Thymus (tissue), 11 donors: ENCODE measurements at regions not wholly inside any gene's neighbourhood (a gene's known extent, or its start where the extent isn't known, plus 50 kb on each side); places are given as distances from the start of the nearest gene placed in this dataset.
A peak's percentile ranks its signal among the peaks of the same experiment; 100 is the strongest.
"Not testable (repeated sequence)": the region's sequence is repeated elsewhere in the genome, so short reads cannot be mapped to it uniquely, and the experiment has no call there.

ENCODE experiments used
- DNase-seq, 9 donors: peaks; one replicate each; pipeline ENCODE4 v3.0.0-alpha.2; 2013; ENCODE audit warnings: low spot score in 9 of 9, low read depth in 6 of 9, missing footprints in 1 of 9
- H3K27ac ChIP-seq, 2 donors: one replicate each; pipeline ENCODE4 v1.5.1; 2013; ENCODE audit warnings: control low read depth in 1 of 2, low read depth in 1 of 2, low read length in 1 of 2, mild to moderate bottlenecking in 1 of 2, moderate library complexity in 1 of 2
- H3K27me3 ChIP-seq, 2 donors: one replicate each; pipeline ENCODE4 v1.5.1; 2013; ENCODE audit warnings: low read length in 1 of 2; ENCODE audit not compliant: control insufficient read depth in 2 of 2, insufficient read depth in 1 of 2
- H3K36me3 ChIP-seq, 2 donors: one replicate each; pipeline ENCODE4 v1.5.1; 2013; ENCODE audit warnings: low read length in 1 of 2, mild to moderate bottlenecking in 1 of 2, moderate library complexity in 1 of 2; ENCODE audit not compliant: control insufficient read depth in 2 of 2, insufficient read depth in 2 of 2
- H3K4me1 ChIP-seq, 2 donors: one replicate each; pipeline ENCODE4 v1.5.1; 2013; ENCODE audit warnings: low read length in 2 of 2; ENCODE audit not compliant: control insufficient read depth in 2 of 2, insufficient read depth in 2 of 2
- H3K4me3 ChIP-seq, 2 donors: one replicate each; pipeline ENCODE4 v1.5.1; 2013; ENCODE audit warnings: low read length in 2 of 2, control low read depth in 1 of 2, mild to moderate bottlenecking in 1 of 2
- H3K9me3 ChIP-seq, 2 donors: one replicate each; pipeline ENCODE4 v1.5.1; 2013; ENCODE audit warnings: low read length in 1 of 2, mild to moderate bottlenecking in 1 of 2; ENCODE audit not compliant: control insufficient read depth in 2 of 2, insufficient read depth in 1 of 2
- WGBS: extraction: QIAGEN DNeasy Blood & Tissue Kit; methylation state at CpG from one replicate; pipeline ENCODE4 v1.1.7; 2013; 5-methylcytosine and 5-hydroxymethylcytosine counted together
- donor health status: healthy.

GRCh38 chr14:57068511-57068910, 200.2 kb downstream of the EXOC5 start:
- Histone ChIP-seq H3K9me3 (no peaks in the 10 kb centered on the region), H3K4me3 (no peak overlapping the region), H3K27ac (no peak overlapping the region), H3K4me1 (no peaks in the 10 kb centered on the region), H3K27me3 (peaks cover 0 to 13% of the 10 kb centered on the region in 2 donors), H3K36me3 (no peaks in the 10 kb centered on the region)
- no peak for DNase-seq
- 17% methylated on average over 8 of the region's 8 CpGs for WGBS

GRCh38 chr14:57066887-57067513, 201.7 kb downstream of the EXOC5 start:
- WGBS: 11% methylated on average over 12 of the region's 12 CpGs
- no peak overlapping the region for H3K4me3 ChIP-seq
- H3K27ac ChIP-seq: no peak overlapping the region
- no peaks in the 10 kb centered on the region for H3K9me3 ChIP-seq
- peaks cover 0 to 13% of the 10 kb centered on the region in 2 donors for H3K27me3 ChIP-seq
- H3K4me1 ChIP-seq: no peaks in the 10 kb centered on the region
- no peaks in the 10 kb centered on the region for H3K36me3 ChIP-seq
- DNase-seq: peak in 3 of 9 donors; percentile 4 to 21 (median 5)

GRCh38 chr14:57066463-57066862, 202.2 kb downstream of the EXOC5 start:
- WGBS: 68% methylated on average over 4 of the region's 4 CpGs
- H3K27ac ChIP-seq: no peak overlapping the region
- no peaks in the 10 kb centered on the region for H3K36me3 ChIP-seq
- H3K4me3 ChIP-seq: no peak overlapping the region
- H3K9me3 ChIP-seq: no peaks in the 10 kb centered on the region
- H3K4me1 ChIP-seq: no peaks in the 10 kb centered on the region
- no peak for DNase-seq
- H3K27me3 ChIP-seq: peaks cover 0 to 13% of the 10 kb centered on the region in 2 donors

- Histone ChIP-seq H3K9me3 (no peaks in the 10 kb centered on the region), H3K27ac (peak overlapping the region in 1 of 2 donors; percentile 1), H3K27me3 (no peaks in the 10 kb centered on the region), H3K4me3 (no peak overlapping the region), H3K4me1 (no peaks in the 10 kb centered on the region), H3K36me3 (no peaks in the 10 kb centered on the region)
- 89% methylated on average over 5 of the region's 5 CpGs for WGBS
- DNase-seq: no peak
These were observed 207.5 kb downstream of the EXOC5 start for GRCh38 chr14:57061009-57061711.

GRCh38 chr14:57060276-57060955, 208.3 kb downstream of the EXOC5 start:
- no peaks in the 10 kb centered on the region for H3K27me3 ChIP-seq
- WGBS: 71% methylated on average over 6 of the region's 6 CpGs

GRCh38 chr14:57058319-57058718, 210.4 kb downstream of the EXOC5 start:
- 84% methylated on average over 7 of the region's 7 CpGs for WGBS
- no peak for DNase-seq
- H3K36me3 ChIP-seq: no peaks in the 10 kb centered on the region
- H3K4me1 ChIP-seq: no peaks in the 10 kb centered on the region
- no peak overlapping the region for H3K4me3 ChIP-seq
- H3K27ac ChIP-seq: no peak overlapping the region
- no peaks in the 10 kb centered on the region for H3K9me3 ChIP-seq
- no peaks in the 10 kb centered on the region for H3K27me3 ChIP-seq

More at GRCh38 chr14:57060276-57060955, 208.3 kb downstream of the EXOC5 start:
- peak in 4 of 9 donors; percentile 1 to 30 (median 4) for DNase-seq
- no peaks in the 10 kb centered on the region for H3K36me3 ChIP-seq
- H3K4me3 ChIP-seq: no peak overlapping the region
- no peaks in the 10 kb centered on the region for H3K4me1 ChIP-seq
- no peaks in the 10 kb centered on the region for H3K9me3 ChIP-seq
- H3K27ac ChIP-seq: no peak overlapping the region

GRCh38 chr14:57057803-57058202, 210.9 kb downstream of the EXOC5 start:
- WGBS: 50% methylated on average over 4 of the region's 4 CpGs
- no peaks in the 10 kb centered on the region for H3K9me3 ChIP-seq
- H3K4me3 ChIP-seq: no peak overlapping the region
- DNase-seq: no peak
- no peaks in the 10 kb centered on the region for H3K27me3 ChIP-seq
- H3K4me1 ChIP-seq: no peaks in the 10 kb centered on the region
- H3K27ac ChIP-seq: no peak overlapping the region
- H3K36me3 ChIP-seq: no peaks in the 10 kb centered on the region

GRCh38 chr14:57056522-57056921, 212.2 kb downstream of the EXOC5 start:
- WGBS: 93% methylated on average over 22 of the region's 24 CpGs
- not testable (repeated sequence) for DNase-seq

GRCh38 chr14:57052705-57053302, 215.9 kb downstream of the EXOC5 start:
- Histone ChIP-seq H3K4me3 (no peak overlapping the region), H3K9me3 (no peaks in the 10 kb centered on the region), H3K27me3 (no peaks in the 10 kb centered on the region), H3K4me1 (no peaks in the 10 kb centered on the region), H3K27ac (no peak overlapping the region), H3K36me3 (no peaks in the 10 kb centered on the region)
- no peak for DNase-seq
- 90% methylated on average over 3 of the region's 3 CpGs for WGBS

More at GRCh38 chr14:57056522-57056921, 212.2 kb downstream of the EXOC5 start:
- H3K4me3 ChIP-seq, H3K4me1 ChIP-seq, H3K9me3 ChIP-seq, H3K36me3 ChIP-seq, H3K27me3 ChIP-seq, H3K27ac ChIP-seq: not testable (repeated sequence)
